AG09309 (cell line): ENCODE measurements at regions not wholly inside any gene's neighbourhood (a gene's known extent, or its start where the extent isn't known, plus 50 kb on each side); places are given as distances from the start of the nearest gene placed in this dataset.
A peak's percentile ranks its signal among the peaks of the same experiment; 100 is the strongest.
"Not testable (repeated sequence)": the region's sequence is repeated elsewhere in the genome, so short reads cannot be mapped to it uniquely, and the experiment has no call there.

Experiments used
- DNase-seq: peaks from one replicate; pipeline ENCODE4 v3.0.0-alpha.2; 2010; ENCODE audit warnings: low read depth
- H3K4me3 ChIP-seq: 2 replicates; pipeline ENCODE4 v1.5.1; 2011; ENCODE audit warnings: mild to moderate bottlenecking, low read depth, low read length, moderate library complexity; ENCODE audit not compliant: control insufficient read depth
- TF ChIP-seq, protein P1 (sequence below): IDR thresholded peaks from 2 replicates; pipeline ENCODE4 v1.5.1; 2011; ENCODE audit warnings: mild to moderate bottlenecking, low read depth, low read length, inconsistent platforms; ENCODE audit not compliant: insufficient read depth, control insufficient read depth; ENCODE audit errors: missing control alignments

DNA sequence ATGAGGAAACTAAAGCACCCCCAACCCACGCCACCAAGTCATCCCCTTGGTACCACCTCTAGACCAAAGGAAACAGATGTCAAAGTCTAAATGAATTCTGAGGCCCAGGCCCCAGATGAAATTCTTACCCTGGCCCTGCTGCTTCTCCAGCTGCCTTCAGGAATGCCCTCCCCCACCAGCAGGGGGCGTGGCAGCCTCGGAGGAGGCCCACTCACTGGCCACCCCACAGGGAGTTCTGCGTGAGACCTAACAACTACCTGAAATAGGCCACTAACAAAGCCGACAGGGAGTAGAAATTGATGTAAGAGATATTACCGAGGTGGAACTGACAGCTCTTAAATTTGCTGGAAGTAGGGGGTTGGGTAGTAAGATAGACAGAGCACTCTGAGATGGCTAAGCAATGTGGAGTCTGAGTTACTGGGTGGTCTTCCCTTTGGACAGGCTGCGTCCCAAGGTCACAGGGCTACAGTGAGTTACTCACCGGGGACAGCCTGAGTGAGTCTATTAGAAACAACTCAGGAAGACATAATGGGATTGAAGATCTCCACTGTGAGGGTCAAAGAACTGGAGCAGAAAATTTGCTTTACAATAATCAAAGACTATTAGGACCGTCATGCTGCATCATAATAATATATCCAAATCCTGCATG, 240.7 kb downstream of the SHOX2 start:
- DNase-seq = no peak
- TF ChIP-seq, protein P1, sequence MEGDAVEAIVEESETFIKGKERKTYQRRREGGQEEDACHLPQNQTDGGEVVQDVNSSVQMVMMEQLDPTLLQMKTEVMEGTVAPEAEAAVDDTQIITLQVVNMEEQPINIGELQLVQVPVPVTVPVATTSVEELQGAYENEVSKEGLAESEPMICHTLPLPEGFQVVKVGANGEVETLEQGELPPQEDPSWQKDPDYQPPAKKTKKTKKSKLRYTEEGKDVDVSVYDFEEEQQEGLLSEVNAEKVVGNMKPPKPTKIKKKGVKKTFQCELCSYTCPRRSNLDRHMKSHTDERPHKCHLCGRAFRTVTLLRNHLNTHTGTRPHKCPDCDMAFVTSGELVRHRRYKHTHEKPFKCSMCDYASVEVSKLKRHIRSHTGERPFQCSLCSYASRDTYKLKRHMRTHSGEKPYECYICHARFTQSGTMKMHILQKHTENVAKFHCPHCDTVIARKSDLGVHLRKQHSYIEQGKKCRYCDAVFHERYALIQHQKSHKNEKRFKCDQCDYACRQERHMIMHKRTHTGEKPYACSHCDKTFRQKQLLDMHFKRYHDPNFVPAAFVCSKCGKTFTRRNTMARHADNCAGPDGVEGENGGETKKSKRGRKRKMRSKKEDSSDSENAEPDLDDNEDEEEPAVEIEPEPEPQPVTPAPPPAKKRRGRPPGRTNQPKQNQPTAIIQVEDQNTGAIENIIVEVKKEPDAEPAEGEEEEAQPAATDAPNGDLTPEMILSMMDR = peak; percentile 27
- H3K4me3 ChIP-seq = no peak overlapping the region

DNA sequence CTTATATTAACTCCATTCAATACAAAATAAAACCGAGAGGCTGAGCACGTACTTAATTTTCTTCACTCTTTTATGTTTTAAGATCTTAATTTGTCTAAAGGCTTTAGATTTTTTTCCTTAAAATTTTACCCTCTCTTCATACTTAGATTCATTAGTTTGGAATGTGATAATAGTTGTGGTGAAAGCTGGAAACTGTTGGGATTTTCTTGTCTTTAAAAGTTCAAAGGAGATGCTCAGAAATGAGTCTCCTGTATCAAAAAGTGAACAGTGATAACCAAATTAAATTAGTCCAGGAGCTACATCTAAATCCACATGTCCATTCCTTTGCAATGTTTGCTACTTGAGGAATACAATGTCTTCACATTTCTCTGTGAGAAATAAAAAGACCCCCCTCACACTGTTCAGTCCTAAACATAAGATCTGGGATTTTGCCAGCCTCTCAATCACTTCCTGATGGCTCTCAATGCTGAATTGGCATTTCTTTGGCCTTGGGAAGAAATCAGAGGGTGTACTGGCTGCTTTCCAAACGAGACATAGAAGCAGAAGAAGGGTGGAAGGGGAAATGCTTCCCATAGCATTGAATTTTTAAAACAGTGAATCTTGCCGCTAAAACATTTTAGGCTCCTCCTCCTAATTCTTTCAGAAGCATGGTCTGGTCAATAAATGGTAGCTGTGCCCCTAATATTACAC, 245.0 kb downstream of the SHOX2 start:
- DNase-seq = no peak

DNA sequence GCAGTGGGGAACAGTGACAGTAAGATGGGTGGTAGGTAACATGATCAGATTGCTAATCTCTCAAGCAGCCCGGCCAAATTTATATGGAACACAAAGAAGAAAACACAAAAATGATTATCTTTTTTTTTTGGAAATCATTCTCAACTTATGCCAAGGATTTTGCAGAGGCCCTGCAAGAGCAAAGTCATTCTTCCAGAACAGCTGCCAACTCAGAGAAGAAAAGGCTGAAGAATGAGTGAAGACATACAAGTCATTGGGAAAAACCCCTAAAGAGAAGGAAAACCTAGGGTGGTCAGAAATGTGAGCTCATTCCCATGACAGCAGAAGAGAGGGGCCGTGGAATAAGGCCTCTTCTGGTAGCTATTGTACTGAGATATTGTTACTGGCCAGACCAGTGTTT, 246.7 kb downstream of the SHOX2 start:
- TF ChIP-seq, protein P1 = no peak
- DNase-seq = no peak

More for the DNA sequence above, 245.0 kb downstream of the SHOX2 start:
- no peak overlapping the region for H3K4me3 ChIP-seq
- TF ChIP-seq, protein P1 = no peak

DNA sequence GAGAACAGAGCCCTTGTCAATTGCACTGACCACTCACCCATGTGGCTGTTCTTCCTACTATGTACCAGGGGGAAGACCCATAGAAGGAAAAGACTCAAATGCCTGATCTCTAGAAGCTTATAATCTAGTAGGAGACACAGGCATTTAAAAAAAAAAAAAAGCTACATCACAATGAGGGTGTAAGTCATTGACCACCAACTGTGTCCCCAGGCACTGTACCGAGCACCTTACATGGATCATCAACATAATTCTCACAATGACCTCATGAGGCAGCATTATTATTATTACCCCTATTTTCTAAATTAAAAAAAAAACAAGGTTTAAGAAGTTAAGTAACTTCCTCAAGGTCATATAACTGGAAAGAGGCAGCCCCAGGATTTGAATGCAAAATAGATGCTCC, 247.4 kb downstream of the SHOX2 start:
- DNase-seq = no peak
- H3K4me3 ChIP-seq = no peak overlapping the region
- TF ChIP-seq, protein P1 = no peak

More for the DNA sequence above, 246.7 kb downstream of the SHOX2 start:
- no peak overlapping the region for H3K4me3 ChIP-seq

DNA sequence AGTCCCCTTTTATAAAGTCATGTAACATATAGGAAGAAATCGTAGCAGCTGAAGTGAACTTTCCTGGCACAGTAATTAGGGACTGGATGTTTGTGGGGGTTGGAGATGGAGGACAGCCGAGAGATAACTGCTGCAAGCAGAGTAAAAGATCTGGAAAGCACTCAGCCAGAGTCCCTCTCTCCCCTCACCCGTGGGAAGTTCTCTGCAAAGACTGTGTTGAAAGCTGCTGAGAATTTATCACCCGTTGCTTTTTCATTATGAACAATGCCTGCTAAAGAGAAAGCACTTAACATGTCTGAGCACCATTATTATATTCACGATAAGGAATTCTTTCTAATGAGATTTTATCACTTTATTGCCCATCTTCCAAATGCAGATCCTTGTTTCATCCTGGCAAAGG, 248.8 kb downstream of the SHOX2 start:
- DNase-seq = no peak
- no peak overlapping the region for H3K4me3 ChIP-seq
- TF ChIP-seq, protein P1 = no peak

DNA sequence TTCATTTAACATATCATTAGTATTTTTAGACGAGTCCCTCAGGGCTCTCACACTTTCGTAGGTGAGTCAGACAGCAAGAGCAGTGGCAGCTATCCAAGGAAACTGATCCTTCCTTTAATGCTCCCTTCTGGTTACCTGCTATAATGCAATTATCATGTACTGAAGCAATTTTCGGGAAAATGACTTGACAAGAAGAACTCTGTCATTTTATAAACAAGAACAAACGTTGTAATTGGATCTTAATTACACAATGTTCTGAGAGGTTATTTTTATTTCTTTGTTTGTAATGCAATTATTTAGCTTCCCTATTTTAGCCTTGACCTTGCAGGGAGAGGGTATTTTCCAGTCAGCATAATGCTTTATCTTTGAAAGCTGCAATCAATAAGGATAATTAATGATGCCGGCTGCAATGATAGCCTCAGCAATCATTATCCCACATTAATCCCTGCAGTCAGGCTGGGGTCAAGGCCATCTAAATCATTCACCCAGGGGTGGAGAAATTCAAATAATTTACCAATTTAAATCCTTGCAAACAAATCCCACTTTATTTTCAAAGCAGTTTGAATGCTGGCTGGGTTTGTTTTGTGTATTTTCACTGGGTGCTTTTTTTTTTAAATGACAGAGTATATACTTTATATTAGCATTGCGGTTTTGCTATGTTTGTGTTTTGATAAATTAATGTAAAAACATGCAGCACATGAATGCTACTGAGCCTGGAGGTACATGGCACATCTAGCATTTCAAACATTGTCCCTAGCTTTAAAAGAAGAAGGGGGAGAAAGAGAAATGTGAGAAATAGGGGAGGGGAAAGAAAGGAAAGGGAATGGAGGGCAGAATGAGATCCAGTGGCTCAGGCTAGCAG, 249.9 kb downstream of the SHOX2 start:
- H3K4me3 ChIP-seq = no peak overlapping the region
- TF ChIP-seq, protein P1 = no peak
- no peak for DNase-seq

DNA sequence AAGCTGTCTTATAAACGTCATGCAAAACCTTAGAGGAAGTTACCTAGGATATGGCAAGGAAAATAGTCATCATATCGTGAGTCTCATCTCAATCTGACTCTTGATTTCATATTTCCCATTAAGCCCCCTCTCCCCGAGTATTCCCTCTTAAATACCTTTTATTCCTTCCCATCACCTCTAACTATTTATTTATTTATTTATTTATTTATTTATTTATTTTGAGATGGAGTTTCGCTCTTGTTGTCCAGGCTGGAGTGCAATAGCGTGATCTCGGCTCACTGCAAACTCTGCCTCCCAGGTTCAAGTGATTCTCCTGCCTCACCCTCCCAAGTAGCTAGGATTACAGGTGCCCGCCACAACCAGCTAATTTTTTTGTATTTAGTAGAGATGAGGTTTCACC, 260.4 kb downstream of the SHOX2 start:
- not testable (repeated sequence) for DNase-seq, H3K4me3 ChIP-seq
